Heart left ventricle (tissue), 13 donors: ENCODE measurements at regions not wholly inside any gene's neighbourhood (a gene's known extent, or its start where the extent isn't known, plus 50 kb on each side); places are given as distances from the start of the nearest gene placed in this dataset.

Experiments
- CTCF ChIP-seq, 12 donors: fragments of 200-600 bp; sonication (generic) in 4 of 12; IDR thresholded peaks; one replicate each; pipeline versions ENCODE4 v1.5.0 to v1.8.0; 2018 to 2022; ENCODE audit warnings: antibody characterized with exemption in 12 of 12, mild to moderate bottlenecking in 5 of 12
- POLR2A ChIP-seq, 2 donors: fragments of 450-650 bp; IDR thresholded peaks; one replicate each; pipeline ENCODE4 v1.6.1; 2017; ENCODE audit warnings: antibody characterized with exemption in 2 of 2, mild to moderate bottlenecking in 2 of 2, moderate library complexity in 2 of 2
- donor health status: ischemic (EF 13 %, LVEDD 7.1; RV severe dilation, severe dysfunction).
- donor health status: DM: no; HTN: yes; CAD: no.
- donor health status: DM: no; HTN: no; CAD: no.
- donor health status: ischemic (EF 25% LVEDD 6.9; RV normal size, moderate dysfunction).
- donor health status: ischemic (EF 25% LVEDD 5.7; RV mildly dilated, moderate dysfunction).
- donor health status: ischemic (EF 35%, LVEDD 5.7; RV mildly dilated, moderate dysfunction).
- donor health status: nonischemic (EF 11% LVEDD 7.7; RV severe dilation, severe dysfunction).
- donor health status: DM: yes; HTN: yes; CAD: no.
- donor health status: PGD.
- donor health status: ischemic (EF 29% LVEDD 5.4; RV normal size, mild dysfunction).
- donor health status: nonischemic (EF 23%, LVEDD 6.1; RV moderate dilation, normal function).

- no peak for TF ChIP-seq CTCF (IDR thresholded peaks at IDR 0.05)
- no peak for TF ChIP-seq POLR2A (IDR thresholded peaks at IDR 0.05)
Measured at GRCh38 chr12:78331753-78332152, 501.1 kb downstream of the NAV3 start.
